ENCODE measurements at regions not wholly inside any gene's neighbourhood (a gene's known extent, or its start where the extent isn't known, plus 50 kb on each side); places are given as distances from the start of the nearest gene placed in this dataset.
"Not testable (repeated sequence)": the region's sequence is repeated elsewhere in the genome, so short reads cannot be mapped to it uniquely, and the experiment has no call there.

- DNase-seq = no peak
Observed at GRCh38 chrX:38943120-38943519, 141.9 kb downstream of the MID1IP1 start.

GRCh38 chrX:38948046-38948445 lies 146.8 kb downstream of the MID1IP1 start:
- no peak for DNase-seq

- DNase-seq = no peak
Observed at GRCh38 chrX:38954520-38954919, 153.3 kb downstream of the MID1IP1 start.

GRCh38 chrX:38959736-38960135 lies 158.5 kb downstream of the MID1IP1 start:
- DNase-seq = no peak

GRCh38 chrX:38960137-38960536 lies 158.9 kb downstream of the MID1IP1 start:
- DNase-seq = no peak

GRCh38 chrX:38961936-38962335 lies 160.7 kb downstream of the MID1IP1 start:
- DNase-seq = no peak

- not testable (repeated sequence) for DNase-seq
Observed at GRCh38 chrX:38963244-38963643, 162.0 kb downstream of the MID1IP1 start.

GRCh38 chrX:38965888-38966287 lies 164.6 kb downstream of the MID1IP1 start:
- no peak for DNase-seq

- no peak for DNase-seq
Observed at GRCh38 chrX:38968344-38969216, 167.3 kb downstream of the MID1IP1 start.

- DNase-seq = no peak
Observed at GRCh38 chrX:38970074-38970473, 168.8 kb downstream of the MID1IP1 start.

GRCh38 chrX:38970845-38971244 lies 169.6 kb downstream of the MID1IP1 start:
- no peak for DNase-seq

- no peak for DNase-seq
Observed at GRCh38 chrX:38973322-38973721, 172.1 kb downstream of the MID1IP1 start.

- no peak for DNase-seq
Observed at GRCh38 chrX:38974542-38974941, 173.3 kb downstream of the MID1IP1 start.

- no peak for DNase-seq
Observed at GRCh38 chrX:38975368-38975942, 174.2 kb downstream of the MID1IP1 start.

GRCh38 chrX:38982370-38982769 lies 181.1 kb downstream of the MID1IP1 start:
- DNase-seq = no peak

- no peak for DNase-seq
Observed at GRCh38 chrX:38982843-38983242, 181.6 kb downstream of the MID1IP1 start.

GRCh38 chrX:38985375-38985774 lies 184.1 kb downstream of the MID1IP1 start:
- no peak for DNase-seq

- no peak for DNase-seq
Observed at GRCh38 chrX:38985945-38986344, 184.7 kb downstream of the MID1IP1 start.

- DNase-seq = no peak
Observed at GRCh38 chrX:38986586-38986985, 185.3 kb downstream of the MID1IP1 start.

GRCh38 chrX:38987198-38987651 lies 186.0 kb downstream of the MID1IP1 start:
- no peak for DNase-seq

- DNase-seq = no peak
Observed at GRCh38 chrX:38988301-38988700, 187.0 kb downstream of the MID1IP1 start.

- DNase-seq = no peak
Observed at GRCh38 chrX:38989076-38989475, 187.8 kb downstream of the MID1IP1 start.

- no peak for DNase-seq
Observed at GRCh38 chrX:38991656-38992440, 190.6 kb downstream of the MID1IP1 start.
